ENCODE measurements at regions not wholly inside any gene's neighbourhood (a gene's known extent, or its start where the extent isn't known, plus 50 kb on each side); places are given as distances from the start of the nearest gene placed in this dataset.

- no peak for DNase-seq (ENCODE audit: low read depth)
These were observed 190.2 kb upstream of the MYL2 start for GRCh38 chr12:111110556-111110955.

- DNase-seq (ENCODE audit: low read depth): no peak
These were observed 188.3 kb upstream of the MYL2 start for GRCh38 chr12:111108726-111109125.

- DNase-seq (ENCODE audit: low read depth): no peak
These were observed 187.2 kb upstream of the MYL2 start for GRCh38 chr12:111107392-111108178.

- no peak for DNase-seq (ENCODE audit: low read depth)
These were observed 184.9 kb upstream of the MYL2 start for GRCh38 chr12:111105294-111105693.

GRCh38 chr12:111103583-111103982 lies 183.2 kb upstream of the MYL2 start:
- DNase-seq (ENCODE audit: low read depth): no peak

GRCh38 chr12:111102102-111102739 lies 181.8 kb upstream of the MYL2 start:
- no peak for DNase-seq (ENCODE audit: low read depth)

- no peak for DNase-seq (ENCODE audit: low read depth)
These were observed 180.6 kb upstream of the MYL2 start for GRCh38 chr12:111101003-111101402.

GRCh38 chr12:111100554-111100953 lies 180.2 kb upstream of the MYL2 start:
- DNase-seq (ENCODE audit: low read depth): no peak

GRCh38 chr12:111100003-111100402 lies 179.6 kb upstream of the MYL2 start:
- DNase-seq (ENCODE audit: low read depth): no peak

- DNase-seq (ENCODE audit: low read depth): no peak
These were observed 178.8 kb upstream of the MYL2 start for GRCh38 chr12:111099186-111099585.

- DNase-seq (ENCODE audit: low read depth): no peak
These were observed 174.0 kb upstream of the MYL2 start for GRCh38 chr12:111094157-111095010.

- no peak for DNase-seq (ENCODE audit: low read depth)
These were observed 173.2 kb upstream of the MYL2 start for GRCh38 chr12:111093428-111094142.

GRCh38 chr12:111091051-111091450 lies 170.7 kb upstream of the MYL2 start:
- DNase-seq (ENCODE audit: low read depth): no peak

GRCh38 chr12:111089616-111090015 lies 169.2 kb upstream of the MYL2 start:
- DNase-seq (ENCODE audit: low read depth): no peak

- no peak for DNase-seq (ENCODE audit: low read depth)
These were observed 168.0 kb upstream of the MYL2 start for GRCh38 chr12:111088409-111088808.

- no peak for DNase-seq (ENCODE audit: low read depth)
These were observed 166.7 kb upstream of the MYL2 start for GRCh38 chr12:111086947-111087700.

- no peak for DNase-seq (ENCODE audit: low read depth)
These were observed 164.7 kb upstream of the MYL2 start for GRCh38 chr12:111085096-111085495.

GRCh38 chr12:111084605-111085004 lies 164.2 kb upstream of the MYL2 start:
- no peak for DNase-seq (ENCODE audit: low read depth)

- no peak for DNase-seq (ENCODE audit: low read depth)
These were observed 163.8 kb upstream of the MYL2 start for GRCh38 chr12:111084158-111084557.

- no peak for DNase-seq (ENCODE audit: low read depth)
These were observed 161.2 kb upstream of the MYL2 start for GRCh38 chr12:111081600-111081999.

- no peak for DNase-seq (ENCODE audit: low read depth)
These were observed 158.4 kb upstream of the MYL2 start for GRCh38 chr12:111078731-111079130.

All from amniotic epithelial cell (primary cell).